GM23248 (cell line): ENCODE measurements at regions not wholly inside any gene's neighbourhood (a gene's known extent, or its start where the extent isn't known, plus 50 kb on each side); places are given as distances from the start of the nearest gene placed in this dataset.

Experiments
- EZH2 ChIP-seq: fragments of 200-600 bp; sonication (generic); IDR thresholded peaks from 2 replicates; pipeline ENCODE4 v1.6.1; 2018; ENCODE audit warnings: antibody characterized with exemption, mild to moderate bottlenecking; ENCODE audit not compliant: insufficient read depth, poor library complexity, severe bottlenecking
- EZH2phosphoT487 ChIP-seq: fragments of 200-600 bp; sonication (generic); IDR thresholded peaks from 2 replicates; pipeline ENCODE4 v1.6.1; 2018; ENCODE audit warnings: antibody characterized with exemption, moderate library complexity, mild to moderate bottlenecking, low read depth; ENCODE audit not compliant: insufficient read depth

GRCh38 chr7:12467837-12468236 lies 64.2 kb upstream of the VWDE start:
- TF ChIP-seq EZH2phosphoT487 (no peak), EZH2 (no peak)
